ENCODE measurements at regions not wholly inside any gene's neighbourhood (a gene's known extent, or its start where the extent isn't known, plus 50 kb on each side); places are given as distances from the start of the nearest gene placed in this dataset.

GRCh38 chrY:7419165-7419564 is 507.6 kb upstream of the AMELY start:
- TF ChIP-seq EZH2 (IDR thresholded peaks at IDR 0.05; ENCODE audit: borderline replicate concordance, low read length), result no peak
- TF ChIP-seq, protein P1, sequence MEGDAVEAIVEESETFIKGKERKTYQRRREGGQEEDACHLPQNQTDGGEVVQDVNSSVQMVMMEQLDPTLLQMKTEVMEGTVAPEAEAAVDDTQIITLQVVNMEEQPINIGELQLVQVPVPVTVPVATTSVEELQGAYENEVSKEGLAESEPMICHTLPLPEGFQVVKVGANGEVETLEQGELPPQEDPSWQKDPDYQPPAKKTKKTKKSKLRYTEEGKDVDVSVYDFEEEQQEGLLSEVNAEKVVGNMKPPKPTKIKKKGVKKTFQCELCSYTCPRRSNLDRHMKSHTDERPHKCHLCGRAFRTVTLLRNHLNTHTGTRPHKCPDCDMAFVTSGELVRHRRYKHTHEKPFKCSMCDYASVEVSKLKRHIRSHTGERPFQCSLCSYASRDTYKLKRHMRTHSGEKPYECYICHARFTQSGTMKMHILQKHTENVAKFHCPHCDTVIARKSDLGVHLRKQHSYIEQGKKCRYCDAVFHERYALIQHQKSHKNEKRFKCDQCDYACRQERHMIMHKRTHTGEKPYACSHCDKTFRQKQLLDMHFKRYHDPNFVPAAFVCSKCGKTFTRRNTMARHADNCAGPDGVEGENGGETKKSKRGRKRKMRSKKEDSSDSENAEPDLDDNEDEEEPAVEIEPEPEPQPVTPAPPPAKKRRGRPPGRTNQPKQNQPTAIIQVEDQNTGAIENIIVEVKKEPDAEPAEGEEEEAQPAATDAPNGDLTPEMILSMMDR (IDR thresholded peaks at IDR 0.05; ENCODE audit: low read length), result no peak
- Histone ChIP-seq H3K9me3 (ENCODE audit: low read length) (no peaks in the 10 kb centered on the region), H4K20me1 (ENCODE audit: insufficient read depth, low read length) (no peaks in the 10 kb centered on the region), H3K36me3 (ENCODE audit: insufficient read depth, low read length) (no peaks in the 10 kb centered on the region), H3K27ac (ENCODE audit: low read depth, low read length, poor library complexity, severe bottlenecking) (no peak overlapping the region), H2AFZ (ENCODE audit: low read length) (no peak overlapping the region), H3K27me3 (ENCODE audit: insufficient read depth, low read length) (no peaks in the 10 kb centered on the region), H3K79me2 (ENCODE audit: insufficient read depth, low read length) (no peaks in the 10 kb centered on the region), H3K4me3 (ENCODE audit: low read depth, low read length, poor library complexity, severe bottlenecking) (no peak overlapping the region), H3F3A (ENCODE audit: insufficient read depth, low read length) (no peaks in the 10 kb centered on the region), H3K4me1 (ENCODE audit: insufficient read depth, low read length, severe bottlenecking) (peaks cover 6% of the 10 kb centered on the region), H3K9ac (ENCODE audit: low read length) (no peak overlapping the region), H3K4me2 (ENCODE audit: low read length) (no peak overlapping the region), H3K9me2 (ENCODE audit: low read depth, low read length) (no peaks in the 10 kb centered on the region)

- H4K20me1 ChIP-seq (ENCODE audit: insufficient read depth, low read length), result no peaks in the 10 kb centered on the region
- H3K9me2 ChIP-seq (ENCODE audit: low read depth, low read length), result no peaks in the 10 kb centered on the region
- H2AFZ ChIP-seq (ENCODE audit: low read length), result no peak overlapping the region
- no peak overlapping the region for H3K9ac ChIP-seq (ENCODE audit: low read length)
- no peaks in the 10 kb centered on the region for H3K9me3 ChIP-seq (ENCODE audit: low read length)
- H3K79me2 ChIP-seq (ENCODE audit: insufficient read depth, low read length), result no peaks in the 10 kb centered on the region
- no peak overlapping the region for H3K4me3 ChIP-seq (ENCODE audit: low read depth, low read length, poor library complexity, severe bottlenecking)
- no peak overlapping the region for H3K27ac ChIP-seq (ENCODE audit: low read depth, low read length, poor library complexity, severe bottlenecking)
- no peaks in the 10 kb centered on the region for H3F3A ChIP-seq (ENCODE audit: insufficient read depth, low read length)
- H3K4me2 ChIP-seq (ENCODE audit: low read length), result no peak overlapping the region
- TF ChIP-seq, protein P1 (IDR thresholded peaks at IDR 0.05; ENCODE audit: low read length), result no peak
- TF ChIP-seq EZH2 (IDR thresholded peaks at IDR 0.05; ENCODE audit: borderline replicate concordance, low read length), result no peak
- no peaks in the 10 kb centered on the region for H3K36me3 ChIP-seq (ENCODE audit: insufficient read depth, low read length)
- H3K27me3 ChIP-seq (ENCODE audit: insufficient read depth, low read length), result no peaks in the 10 kb centered on the region
- H3K4me1 ChIP-seq (ENCODE audit: insufficient read depth, low read length, severe bottlenecking), result peaks cover 6% of the 10 kb centered on the region
Measured at GRCh38 chrY:7417946-7418345, 506.4 kb upstream of the AMELY start.

- Histone ChIP-seq H3F3A (ENCODE audit: insufficient read depth, low read length) (no peaks in the 10 kb centered on the region), H2AFZ (ENCODE audit: low read length) (no peak overlapping the region), H3K9me2 (ENCODE audit: low read depth, low read length) (no peaks in the 10 kb centered on the region), H3K4me1 (ENCODE audit: insufficient read depth, low read length, severe bottlenecking) (peaks cover 6% of the 10 kb centered on the region), H3K4me3 (ENCODE audit: low read depth, low read length, poor library complexity, severe bottlenecking) (no peak overlapping the region), H3K36me3 (ENCODE audit: insufficient read depth, low read length) (no peaks in the 10 kb centered on the region), H3K79me2 (ENCODE audit: insufficient read depth, low read length) (no peaks in the 10 kb centered on the region), H3K4me2 (ENCODE audit: low read length) (no peak overlapping the region), H4K20me1 (ENCODE audit: insufficient read depth, low read length) (no peaks in the 10 kb centered on the region), H3K27ac (ENCODE audit: low read depth, low read length, poor library complexity, severe bottlenecking) (no peak overlapping the region), H3K27me3 (ENCODE audit: insufficient read depth, low read length) (no peaks in the 10 kb centered on the region), H3K9ac (ENCODE audit: low read length) (no peak overlapping the region), H3K9me3 (ENCODE audit: low read length) (no peaks in the 10 kb centered on the region)
- TF ChIP-seq, protein P1 (IDR thresholded peaks at IDR 0.05; ENCODE audit: low read length), result no peak
- no peak for TF ChIP-seq EZH2 (IDR thresholded peaks at IDR 0.05; ENCODE audit: borderline replicate concordance, low read length)
Measured at GRCh38 chrY:7416406-7416805, 504.9 kb upstream of the AMELY start.
